Calu3 (cell line): ENCODE measurements at regions not wholly inside any gene's neighbourhood (a gene's known extent, or its start where the extent isn't known, plus 50 kb on each side); places are given as distances from the start of the nearest gene placed in this dataset.

ENCODE experiments used
- BruUV-seq: library from RNA; stranded (reverse); fragments of 400-500 nt; replicated peaks from 2 replicates; lab custom pipeline; 2021; lab: Mats Ljungman, UMichigan
- CTCF ChIA-PET: fragments of 300-600 bp; sonication (Branson Sonifier 250); formaldehyde crosslinking; loops from one replicate; lab custom pipeline; 2022; ENCODE audit warnings: antibody characterized with exemption; lab: Charles Lee
- DNase-seq: peaks from one replicate; pipeline ENCODE4 v3.0.0; 2022
- H3K27ac Mint-ChIP-seq: one replicate; pipeline ENCODE4 v1.8.0; 2022; ENCODE audit warnings: mixed read lengths; ENCODE audit not compliant: unreplicated experiment
- H3K27me3 Mint-ChIP-seq: one replicate; pipeline ENCODE4 v1.8.0; 2022; ENCODE audit warnings: mixed read lengths; ENCODE audit not compliant: unreplicated experiment
- H3K36me3 Mint-ChIP-seq: one replicate; pipeline ENCODE4 v1.8.0; 2022; ENCODE audit warnings: mild to moderate bottlenecking, moderate library complexity, mixed read lengths; ENCODE audit not compliant: insufficient read depth, unreplicated experiment
- H3K4me1 Mint-ChIP-seq: one replicate; pipeline ENCODE4 v1.8.0; 2022; ENCODE audit warnings: mild to moderate bottlenecking, low read depth, mixed read lengths; ENCODE audit not compliant: unreplicated experiment
- H3K4me3 Mint-ChIP-seq: one replicate; pipeline ENCODE4 v1.8.0; 2022; ENCODE audit warnings: mild to moderate bottlenecking, low read depth, moderate library complexity, mixed read lengths; ENCODE audit not compliant: unreplicated experiment
- H3K9me3 Mint-ChIP-seq: one replicate; pipeline ENCODE4 v1.8.0; 2022; ENCODE audit warnings: low read depth, mixed read lengths; ENCODE audit not compliant: unreplicated experiment
- intact Hi-C: fragments of 100-400 bp; cut with micrococcal nuclease; formaldehyde crosslinking; loops from one replicate; pipeline ENCODE4 v1.10.0; 2022; ENCODE audit not compliant: unreplicated experiment
- TF ChIP-seq, protein P1 (sequence below): fragments of 200-600 bp; IDR thresholded peaks from one replicate; pipeline ENCODE4 v1.8.0; 2022; ENCODE audit warnings: antibody characterized with exemption; ENCODE audit not compliant: unreplicated experiment

- CTCF ChIA-PET, result no interaction called here
Observed at GRCh38 chr10:125399289-125399688, 238.9 kb upstream of the CTBP2 start.

DNA sequence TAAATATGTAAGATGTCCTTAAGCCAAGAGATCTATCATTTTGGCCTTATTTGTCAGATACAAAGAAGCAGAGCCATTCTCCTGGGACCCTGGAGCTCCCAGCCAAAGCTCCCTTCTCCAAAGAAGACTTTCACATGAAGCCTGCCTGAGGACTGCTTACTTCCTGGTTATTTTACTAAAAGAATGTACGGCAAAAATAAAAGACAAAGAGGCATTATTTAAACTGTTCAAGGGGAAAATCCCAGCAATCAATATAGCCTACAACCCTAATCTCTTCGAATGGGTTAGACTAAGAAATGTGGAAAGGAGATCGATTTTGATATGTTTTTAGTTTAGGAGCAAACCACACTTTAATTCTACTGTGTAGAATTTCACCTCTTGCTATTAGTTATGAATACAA, 237.9 kb upstream of the CTBP2 start:
- H3K4me3 Mint-ChIP-seq, result peak overlapping the region; percentile 24
- intact Hi-C loops, result loop anchor here (10.0 kb wide), 1 partner anchor 307 kb away; no protein-coding TSS in a partner anchor
- CTCF ChIA-PET, result interaction anchor here (1.7 kb wide), 1 partner anchor 11 kb away, joined by 3 read pairs; no protein-coding TSS in a partner anchor
- no TSS peak for BruUV-seq
- peak overlapping the region; percentile 64 for H3K27ac Mint-ChIP-seq
- peaks cover 5% of the 10 kb centered on the region for H3K36me3 Mint-ChIP-seq
- no peaks in the 10 kb centered on the region for H3K27me3 Mint-ChIP-seq
- H3K9me3 Mint-ChIP-seq, result peaks cover 2% of the 10 kb centered on the region
- H3K4me1 Mint-ChIP-seq, result peaks cover 27% of the 10 kb centered on the region
- peak; percentile 4 for DNase-seq
- TF ChIP-seq, protein P1, sequence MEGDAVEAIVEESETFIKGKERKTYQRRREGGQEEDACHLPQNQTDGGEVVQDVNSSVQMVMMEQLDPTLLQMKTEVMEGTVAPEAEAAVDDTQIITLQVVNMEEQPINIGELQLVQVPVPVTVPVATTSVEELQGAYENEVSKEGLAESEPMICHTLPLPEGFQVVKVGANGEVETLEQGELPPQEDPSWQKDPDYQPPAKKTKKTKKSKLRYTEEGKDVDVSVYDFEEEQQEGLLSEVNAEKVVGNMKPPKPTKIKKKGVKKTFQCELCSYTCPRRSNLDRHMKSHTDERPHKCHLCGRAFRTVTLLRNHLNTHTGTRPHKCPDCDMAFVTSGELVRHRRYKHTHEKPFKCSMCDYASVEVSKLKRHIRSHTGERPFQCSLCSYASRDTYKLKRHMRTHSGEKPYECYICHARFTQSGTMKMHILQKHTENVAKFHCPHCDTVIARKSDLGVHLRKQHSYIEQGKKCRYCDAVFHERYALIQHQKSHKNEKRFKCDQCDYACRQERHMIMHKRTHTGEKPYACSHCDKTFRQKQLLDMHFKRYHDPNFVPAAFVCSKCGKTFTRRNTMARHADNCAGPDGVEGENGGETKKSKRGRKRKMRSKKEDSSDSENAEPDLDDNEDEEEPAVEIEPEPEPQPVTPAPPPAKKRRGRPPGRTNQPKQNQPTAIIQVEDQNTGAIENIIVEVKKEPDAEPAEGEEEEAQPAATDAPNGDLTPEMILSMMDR, result no peak

More at GRCh38 chr10:125399289-125399688, 238.9 kb upstream of the CTBP2 start:
- H3K27me3 Mint-ChIP-seq, result no peaks in the 10 kb centered on the region
- TF ChIP-seq, protein P1, result no peak
- intact Hi-C loops, result loop anchor here (10.0 kb wide), 1 partner anchor 306 kb away; no protein-coding TSS in a partner anchor
- H3K9me3 Mint-ChIP-seq, result peaks cover 6% of the 10 kb centered on the region
- DNase-seq, result peak; percentile 19
- peaks cover 27% of the 10 kb centered on the region for H3K4me1 Mint-ChIP-seq
- no peak overlapping the region for H3K4me3 Mint-ChIP-seq
- no TSS peak for BruUV-seq
- peaks cover 5% of the 10 kb centered on the region for H3K36me3 Mint-ChIP-seq
- H3K27ac Mint-ChIP-seq, result peak overlapping the region; percentile 76

DNA sequence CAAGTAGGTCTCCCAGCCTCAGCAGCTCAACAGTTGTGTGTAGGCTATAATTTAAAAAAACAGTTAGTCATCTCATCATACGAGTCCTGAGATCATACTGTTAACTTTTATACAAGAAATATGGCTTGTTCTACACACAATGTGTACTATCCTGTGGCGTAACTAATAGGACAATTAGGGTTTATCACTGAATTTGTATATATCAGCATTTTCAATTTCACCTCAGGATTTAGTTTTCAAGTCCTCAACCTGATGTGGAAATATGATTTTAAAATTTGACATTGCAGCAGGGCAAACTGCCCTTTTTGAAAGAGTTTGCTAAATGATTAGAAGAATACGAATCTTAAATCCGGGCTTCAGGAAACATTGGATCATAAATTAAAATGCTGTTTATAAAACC, 237.2 kb upstream of the CTBP2 start:
- no TSS peak for BruUV-seq
- TF ChIP-seq, protein P1, result no peak
- Mint-ChIP-seq H3K4me3 (no peak overlapping the region), H3K4me1 (peaks cover 27% of the 10 kb centered on the region), H3K27me3 (no peaks in the 10 kb centered on the region), H3K9me3 (peaks cover under 1% of the 10 kb centered on the region), H3K27ac (peak overlapping the region; percentile 64), H3K36me3 (peaks cover 5% of the 10 kb centered on the region)
- no peak for DNase-seq
- intact Hi-C loops, result loop anchor here (10.0 kb wide), 1 partner anchor 307 kb away; no protein-coding TSS in a partner anchor
- CTCF ChIA-PET, result interaction anchor here (1.7 kb wide), 1 partner anchor 10 kb away, joined by 3 read pairs; no protein-coding TSS in a partner anchor

- peaks cover 27% of the 10 kb centered on the region for H3K4me1 Mint-ChIP-seq
Observed at GRCh38 chr10:125396676-125397075, 236.3 kb upstream of the CTBP2 start.

More at GRCh38 chr10:125396676-125397075, 236.3 kb upstream of the CTBP2 start:
- no peak for DNase-seq
- H3K27me3 Mint-ChIP-seq, result no peaks in the 10 kb centered on the region
- H3K27ac Mint-ChIP-seq, result peak overlapping the region; percentile 54
- intact Hi-C loops, result loop anchor here (10.0 kb wide), 1 partner anchor 308 kb away; no protein-coding TSS in a partner anchor
- TF ChIP-seq, protein P1, result no peak
- no peaks in the 10 kb centered on the region for H3K9me3 Mint-ChIP-seq
- no peak overlapping the region for H3K4me3 Mint-ChIP-seq
- no TSS peak for BruUV-seq
- H3K36me3 Mint-ChIP-seq, result peaks cover 5% of the 10 kb centered on the region
- CTCF ChIA-PET, result interaction anchor here (1.7 kb wide), 1 partner anchor 9 kb away, joined by 3 read pairs; no protein-coding TSS in a partner anchor
